ENCODE measurements at regions not wholly inside any gene's neighbourhood (a gene's known extent, or its start where the extent isn't known, plus 50 kb on each side); places are given as distances from the start of the nearest gene placed in this dataset.

DNA sequence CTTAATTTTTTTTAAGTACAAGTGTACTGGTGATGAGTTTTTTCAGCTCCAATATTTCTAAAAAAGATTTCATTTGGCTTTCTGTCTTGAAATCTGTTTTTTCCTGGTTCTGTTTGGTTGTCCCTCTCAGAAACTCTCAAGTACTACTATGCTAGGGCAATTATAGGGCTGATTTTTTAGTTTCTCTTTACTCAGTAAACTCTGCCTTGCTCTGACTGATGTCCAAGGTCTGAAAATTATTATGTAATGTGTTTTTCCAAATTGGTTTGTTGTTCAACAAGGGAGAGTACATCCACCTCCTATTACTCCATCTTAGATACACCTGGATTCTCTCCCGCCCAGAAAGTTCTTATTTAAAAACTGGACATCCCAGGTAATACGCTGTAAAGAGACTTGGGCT is 877.7 kb downstream of the CBLN2 start:
- Histone ChIP-seq H3K4me2 (no peak overlapping the region), H3K4me3 (no peak overlapping the region), H3K27ac (no peak overlapping the region), H3K9me3 (no peaks in the 10 kb centered on the region), H3K4me1 (no peaks in the 10 kb centered on the region)
- ChIA-PET CTCF (no interaction called here), POLR2A (interaction anchor here (1.0 kb wide), 1 partner anchor 12 kb away, joined by 3 read pairs; no protein-coding TSS in a partner anchor)
- TF ChIP-seq EHMT2 (IDR thresholded peaks at IDR 0.05; ENCODE audit: low read depth) (no peak), TFCP2L1 (CRISPR knock-in tag; IDR thresholded peaks at IDR 0.05) (no peak), ZC3H11A (IDR thresholded peaks at IDR 0.05) (no peak), ZFP36 (IDR thresholded peaks at IDR 0.05; ENCODE audit: borderline replicate concordance, partially characterized antibody) (no peak), CHD4 (IDR thresholded peaks at IDR 0.05; ENCODE audit: borderline replicate concordance) (no peak), ATOH8 (CRISPR knock-in tag; IDR thresholded peaks at IDR 0.05; ENCODE audit: low read depth) (no peak), RFX5 (IDR thresholded peaks at IDR 0.05) (no peak), CTCF (IDR thresholded peaks at IDR 0.05) (no peak), RARB (CRISPR knock-in tag; IDR thresholded peaks at IDR 0.05) (no peak)
- TF ChIP-seq, protein P1, sequence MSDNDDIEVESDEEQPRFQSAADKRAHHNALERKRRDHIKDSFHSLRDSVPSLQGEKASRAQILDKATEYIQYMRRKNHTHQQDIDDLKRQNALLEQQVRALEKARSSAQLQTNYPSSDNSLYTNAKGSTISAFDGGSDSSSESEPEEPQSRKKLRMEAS (IDR thresholded peaks at IDR 0.05), result no peak
- ATAC-seq, result no peak
- FAIRE-seq, result no peak
- no peak for DNase-seq (ENCODE audit: low read depth in 1 of 2, low spot score in 1 of 2)
- WGBS (ENCODE audit: missing lambda C conversion rate), result 46% methylated on average over 2 of the region's 2 CpGs

DNA sequence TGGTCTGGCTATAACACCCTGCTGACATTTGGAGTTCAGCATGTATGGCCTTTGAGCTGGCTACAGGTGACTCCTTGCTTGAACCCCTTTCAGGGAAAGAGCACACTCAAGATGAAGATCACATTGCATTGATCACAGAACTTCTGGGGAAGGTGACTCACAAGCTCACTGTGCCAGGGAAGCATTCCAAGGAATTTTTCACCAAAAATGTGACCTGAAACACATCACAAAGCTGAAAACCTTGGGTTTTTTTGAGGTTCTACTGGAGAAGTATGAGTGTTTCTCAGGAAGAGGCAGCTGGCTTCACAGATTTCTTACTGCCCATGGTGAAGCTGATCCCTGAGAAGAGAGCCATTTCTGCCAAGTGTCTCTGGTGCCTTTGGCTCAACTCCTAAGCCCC is 879.0 kb downstream of the CBLN2 start:
- Histone ChIP-seq H3K4me1 (no peaks in the 10 kb centered on the region), H3K27ac (no peak overlapping the region), H3K4me3 (no peak overlapping the region), H3K9me3 (no peaks in the 10 kb centered on the region), H3K4me2 (no peak overlapping the region)
- TF ChIP-seq NPAS2 (CRISPR knock-in tag; IDR thresholded peaks at IDR 0.05; ENCODE audit: borderline replicate concordance) (no peak), TFCP2L1 (CRISPR knock-in tag; IDR thresholded peaks at IDR 0.05) (no peak), MAZ (IDR thresholded peaks at IDR 0.05; ENCODE audit: borderline replicate concordance, low read depth, low read length) (no peak), PBX3 (IDR thresholded peaks at IDR 0.05) (no peak), CEBPB (IDR thresholded peaks at IDR 0.05) (no peak), PHF8 (IDR thresholded peaks at IDR 0.05; ENCODE audit: borderline replicate concordance, low read depth) (no peak), POLR2AphosphoS2 (conservative IDR thresholded peaks at IDR 0.05; ENCODE audit: low read length) (no peak), ESRRA (IDR thresholded peaks at IDR 0.05; ENCODE audit: borderline replicate concordance, low read length) (no peak), ZFP36 (IDR thresholded peaks at IDR 0.05; ENCODE audit: borderline replicate concordance, partially characterized antibody) (no peak), RNF2 (IDR thresholded peaks at IDR 0.05; ENCODE audit: borderline replicate concordance, low read depth) (no peak)
- TF ChIP-seq, protein P1 (IDR thresholded peaks at IDR 0.05), result no peak
- ChIA-PET CTCF (no interaction called here), POLR2A (no interaction called here)
- DNase-seq (ENCODE audit: low read depth in 1 of 2, low spot score in 1 of 2) (no peak), FAIRE-seq (no peak), ATAC-seq (no peak)

- 51% methylated on average over 12 of the region's 12 CpGs for WGBS (ENCODE audit: missing lambda C conversion rate)
- CTCF ChIA-PET, result no interaction called here
- no peak for FAIRE-seq
- no peak for DNase-seq (ENCODE audit: low read depth in 1 of 2, low spot score in 1 of 2)
- H3K9me3 ChIP-seq, result no peaks in the 10 kb centered on the region
- no peak overlapping the region for H3K4me2 ChIP-seq
- no peak overlapping the region for H3K4me3 ChIP-seq
- no peak overlapping the region for H3K27ac ChIP-seq
- no peaks in the 10 kb centered on the region for H3K4me1 ChIP-seq
- POLR2A ChIA-PET, result no interaction called here
- no peak for ATAC-seq
- TF ChIP-seq ZFP36 (IDR thresholded peaks at IDR 0.05; ENCODE audit: borderline replicate concordance, partially characterized antibody) (no peak), ZC3H11A (IDR thresholded peaks at IDR 0.05) (peak; percentile 31; the same call in 1 of the 2 replicates)
These were observed 900.3 kb downstream of the CBLN2 start for GRCh38 chr18:71643822-71644221.
